Stimulated activated naive B cell treated with anti-CD40 and anti-IgM and Interleukin-4, amounts not matched to agents 10 μg/mL and 1 μg/mL and 100 μg/mL, for 72 hours (primary cell): ENCODE measurements at regions not wholly inside any gene's neighbourhood (a gene's known extent, or its start where the extent isn't known, plus 50 kb on each side); places are given as distances from the start of the nearest gene placed in this dataset.

Source experiments
- ATAC-seq, 2 donors: fragments of 150-1000 bp; cut with Tn5 transposase; replicated peaks; 2 replicates each; pipeline ENCODE4 v1.10.0; 2021; ENCODE audit warnings: moderate library complexity in 1 of 2
- DNase-seq: peaks from one replicate; pipeline ENCODE4 v3.0.0; 2021
- H3K27ac Mint-ChIP-seq: one replicate; pipeline ENCODE4 v1.8.0; 2022; ENCODE audit warnings: mild to moderate bottlenecking, mixed read lengths
- H3K27me3 Mint-ChIP-seq, 2 donors: one replicate each; pipeline ENCODE4 v1.8.0; 2022; ENCODE audit warnings: mixed read lengths in 2 of 2
- H3K36me3 Mint-ChIP-seq, 2 donors: one replicate each; pipeline ENCODE4 v1.8.0; 2022; ENCODE audit warnings: mixed read lengths in 2 of 2, mild to moderate bottlenecking in 1 of 2
- H3K4me1 Mint-ChIP-seq, 2 donors: one replicate each; pipeline ENCODE4 v1.8.0; 2022; ENCODE audit warnings: mixed read lengths in 2 of 2, mild to moderate bottlenecking in 1 of 2
- H3K4me3 Mint-ChIP-seq, 2 donors: one replicate each; pipeline ENCODE4 v1.8.0; 2022; ENCODE audit warnings: mild to moderate bottlenecking in 2 of 2, mixed read lengths in 2 of 2, moderate library complexity in 1 of 2
- H3K9me3 Mint-ChIP-seq, 2 donors: one replicate each; pipeline ENCODE4 v1.8.0; 2022; ENCODE audit warnings: mixed read lengths in 2 of 2, mild to moderate bottlenecking in 1 of 2

DNA sequence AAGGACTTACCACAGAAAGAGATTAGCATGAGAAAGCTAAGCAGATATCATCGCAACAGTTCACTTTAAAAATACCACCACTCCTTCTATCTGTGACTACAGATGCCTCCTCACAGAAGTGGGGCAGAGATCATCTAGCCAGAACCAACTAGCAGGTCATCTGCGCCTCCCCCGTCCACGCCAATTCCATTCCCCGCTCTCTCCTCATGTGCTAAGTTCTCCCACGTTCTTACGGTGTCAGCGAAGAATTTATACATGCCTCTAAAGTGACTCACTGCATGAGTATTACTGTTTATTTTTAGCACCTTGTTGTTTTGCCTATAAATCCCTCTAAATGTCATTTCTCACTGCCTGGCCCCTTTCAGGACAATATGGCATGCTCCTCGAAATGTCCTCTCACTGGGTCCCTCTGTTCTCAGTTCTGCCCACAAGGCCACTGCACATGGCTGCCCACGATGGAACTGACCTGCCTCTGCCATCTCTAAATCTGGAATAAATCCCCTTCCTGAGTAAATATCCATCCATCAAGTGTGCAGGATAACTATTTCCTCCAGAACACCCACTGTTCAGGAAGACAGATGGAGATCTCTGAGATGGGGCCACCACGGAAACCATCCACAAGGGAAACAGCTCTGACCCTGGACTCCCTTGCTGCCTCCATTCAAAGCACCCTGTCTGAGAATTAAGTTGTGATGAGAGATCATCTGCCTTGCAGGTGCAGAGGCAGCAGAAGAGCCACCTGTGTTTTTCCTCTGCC is 137.7 kb downstream of the IRS1 start:
- Mint-ChIP-seq H3K9me3 (no peaks in the 10 kb centered on the region), H3K36me3 (no peaks in the 10 kb centered on the region)
- no peak for DNase-seq

DNA sequence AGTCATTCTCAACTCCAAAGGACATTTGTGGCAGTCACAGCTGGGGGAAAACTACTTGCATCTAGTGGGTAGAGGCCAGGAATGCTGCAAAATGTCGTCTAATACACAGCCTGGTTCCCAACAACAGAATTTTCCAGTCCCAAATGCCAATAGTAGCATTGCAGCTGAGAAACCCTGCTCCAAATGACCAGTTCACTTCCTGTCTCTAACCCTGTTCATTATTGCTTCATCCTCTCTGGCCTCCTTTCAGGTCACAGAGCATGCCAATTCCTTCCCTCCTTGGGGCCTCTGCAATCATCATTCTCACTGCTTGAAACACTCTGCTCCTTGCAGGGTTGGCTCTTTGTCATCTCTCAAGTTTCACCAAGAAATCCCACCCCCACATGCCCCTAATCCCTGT is 139.1 kb downstream of the IRS1 start:
- DNase-seq (no peak), ATAC-seq (no peak)
- no peaks in the 10 kb centered on the region for H3K36me3 Mint-ChIP-seq
- no peak overlapping the region for H3K27ac Mint-ChIP-seq
- no peaks in the 10 kb centered on the region for H3K9me3 Mint-ChIP-seq
- H3K4me3 Mint-ChIP-seq: no peak overlapping the region
- peaks cover 0 to 2% of the 10 kb centered on the region in 2 donors for H3K4me1 Mint-ChIP-seq
- H3K27me3 Mint-ChIP-seq: peaks cover 20 to 40% of the 10 kb centered on the region in 2 donors

More for the DNA sequence above, 137.7 kb downstream of the IRS1 start:
- H3K27ac Mint-ChIP-seq: no peak overlapping the region
- H3K4me1 Mint-ChIP-seq: peaks cover 0 to 2% of the 10 kb centered on the region in 2 donors
- H3K4me3 Mint-ChIP-seq: no peak overlapping the region
- H3K27me3 Mint-ChIP-seq: peaks cover 22 to 41% of the 10 kb centered on the region in 2 donors
- no peak for ATAC-seq

DNA sequence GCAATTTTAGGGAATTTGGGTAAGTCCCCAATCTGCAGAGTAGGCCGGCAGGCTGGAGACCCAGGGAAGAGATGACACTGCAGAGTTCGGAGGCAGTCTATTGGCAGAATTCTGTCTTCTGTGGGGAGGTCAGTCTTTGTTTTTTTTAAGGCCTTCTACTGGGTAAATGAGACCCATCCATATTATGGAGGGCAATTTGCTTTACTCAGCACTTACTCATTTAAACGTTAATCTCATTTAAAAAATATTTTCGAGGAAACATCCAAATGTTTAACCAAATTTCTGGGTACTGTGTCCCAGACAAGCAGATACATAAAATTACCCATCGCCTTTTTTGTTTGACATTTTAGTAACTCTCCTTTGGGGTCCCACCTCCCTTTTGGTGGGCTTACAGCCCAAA is 139.5 kb downstream of the IRS1 start:
- ATAC-seq: no peak
- no peaks in the 10 kb centered on the region for H3K36me3 Mint-ChIP-seq
- peaks cover 0 to 2% of the 10 kb centered on the region in 2 donors for H3K4me1 Mint-ChIP-seq
- no peak overlapping the region for H3K4me3 Mint-ChIP-seq
- H3K27ac Mint-ChIP-seq: no peak overlapping the region
- H3K9me3 Mint-ChIP-seq: no peaks in the 10 kb centered on the region
- H3K27me3 Mint-ChIP-seq: peaks cover 16 to 36% of the 10 kb centered on the region in 2 donors
- no peak for DNase-seq

DNA sequence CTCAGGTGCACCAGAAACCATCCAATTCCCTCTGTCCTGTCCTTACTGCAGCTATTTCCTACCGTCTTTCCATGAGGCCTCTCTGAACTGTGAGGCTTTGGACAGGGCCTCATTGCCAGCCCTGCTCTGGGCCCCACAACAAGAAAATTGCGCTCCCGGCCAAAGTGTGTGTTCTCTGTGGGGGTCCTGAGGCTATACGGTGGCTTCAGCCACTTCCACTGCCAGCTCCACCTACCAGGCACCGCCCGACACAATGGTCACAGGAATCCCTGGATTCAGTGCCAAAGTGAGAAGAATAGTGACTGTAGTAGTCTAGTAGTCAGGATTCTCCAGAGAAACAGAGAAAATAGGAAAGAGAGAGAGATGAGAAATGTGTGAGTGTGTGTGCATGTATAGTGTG is 140.2 kb downstream of the IRS1 start:
- ATAC-seq: no peak
- Mint-ChIP-seq H3K27me3 (peaks cover 10 to 29% of the 10 kb centered on the region in 2 donors), H3K9me3 (no peaks in the 10 kb centered on the region), H3K4me1 (no peaks in the 10 kb centered on the region), H3K36me3 (no peaks in the 10 kb centered on the region), H3K27ac (no peak overlapping the region), H3K4me3 (no peak overlapping the region)
- DNase-seq: no peak

DNA sequence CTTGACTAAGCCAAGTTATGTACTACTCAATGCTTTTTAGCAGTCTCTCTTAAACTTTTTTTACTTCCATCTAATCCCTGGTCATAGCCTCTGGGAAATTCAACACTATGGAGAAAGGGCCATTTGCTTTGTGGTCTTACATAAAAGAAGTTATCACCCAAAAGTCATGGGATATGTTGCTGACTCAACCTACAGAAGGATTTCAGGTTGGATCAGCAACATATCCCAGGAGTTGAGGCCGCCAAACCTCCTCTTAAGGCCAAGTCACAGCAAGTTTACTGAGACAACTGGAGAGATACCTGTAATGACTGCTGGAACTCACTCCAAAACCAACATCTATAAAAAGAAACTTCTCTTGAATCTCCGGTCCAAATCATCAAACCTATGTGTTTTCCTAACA is 141.1 kb downstream of the IRS1 start:
- H3K27ac Mint-ChIP-seq: no peak overlapping the region
- DNase-seq: no peak
- no peak for ATAC-seq
- no peaks in the 10 kb centered on the region for H3K4me1 Mint-ChIP-seq
- no peak overlapping the region for H3K4me3 Mint-ChIP-seq
- no peaks in the 10 kb centered on the region for H3K9me3 Mint-ChIP-seq
- H3K36me3 Mint-ChIP-seq: no peaks in the 10 kb centered on the region
- peaks cover 10 to 30% of the 10 kb centered on the region in 2 donors for H3K27me3 Mint-ChIP-seq

DNA sequence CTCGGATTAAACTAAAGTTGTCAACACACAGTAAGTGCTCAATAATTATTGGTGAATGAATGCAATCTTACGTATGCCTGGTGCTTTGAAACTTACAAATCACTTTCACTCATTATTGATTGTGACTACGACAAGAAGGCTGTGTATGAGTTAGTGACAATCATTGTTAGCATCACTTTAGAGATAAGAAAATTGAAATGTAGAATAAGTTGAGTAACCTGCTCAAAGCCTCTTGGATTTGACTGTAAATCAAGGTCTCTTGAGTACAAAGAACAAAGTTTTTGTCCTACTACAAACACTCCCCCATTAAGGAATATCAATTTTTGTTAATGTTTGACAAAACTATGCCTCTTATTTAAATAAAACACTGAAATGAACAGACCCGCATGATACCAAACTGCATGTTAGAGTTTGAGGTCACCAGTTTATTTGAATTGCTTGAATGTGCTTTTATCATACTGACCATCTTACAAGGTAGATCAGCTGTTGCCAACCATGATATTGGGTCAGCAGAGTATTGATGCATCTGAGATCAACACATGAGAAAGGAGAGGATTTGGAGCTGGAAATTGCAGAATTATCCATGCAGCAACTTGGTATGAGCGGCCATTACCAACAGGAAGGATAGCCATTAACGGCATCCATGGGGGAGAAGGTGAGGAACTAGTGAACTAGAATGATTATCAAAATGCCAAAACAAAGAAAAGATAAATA is 142.1 kb downstream of the IRS1 start:
- no peak overlapping the region for H3K27ac Mint-ChIP-seq
- no peak for ATAC-seq
- peaks cover 2 to 3% of the 10 kb centered on the region in 2 donors for H3K4me1 Mint-ChIP-seq
- no peaks in the 10 kb centered on the region for H3K9me3 Mint-ChIP-seq
- H3K4me3 Mint-ChIP-seq: no peak overlapping the region
- DNase-seq: no peak
- H3K36me3 Mint-ChIP-seq: no peaks in the 10 kb centered on the region
- H3K27me3 Mint-ChIP-seq: peaks cover 10 to 29% of the 10 kb centered on the region in 2 donors

DNA sequence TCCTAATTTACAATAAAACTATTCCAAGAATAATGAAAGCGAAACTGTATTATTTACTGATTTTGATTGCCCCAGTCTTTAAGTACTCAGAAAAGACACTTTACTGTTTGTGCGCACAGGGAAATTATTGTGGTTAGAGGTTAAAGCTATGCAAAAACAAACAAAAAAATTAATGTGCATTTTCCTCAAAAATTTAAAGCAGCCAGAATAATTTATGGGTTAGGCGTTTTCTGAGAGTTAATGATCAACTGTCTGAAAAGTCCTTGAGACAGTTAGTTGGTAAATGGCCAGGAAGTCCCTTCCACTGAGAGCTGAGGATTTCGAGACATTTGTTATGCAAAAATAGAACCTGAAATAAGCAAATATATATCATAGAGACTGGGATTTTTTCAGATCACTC is 143.3 kb downstream of the IRS1 start:
- DNase-seq: no peak
- no peaks in the 10 kb centered on the region for H3K9me3 Mint-ChIP-seq

DNA sequence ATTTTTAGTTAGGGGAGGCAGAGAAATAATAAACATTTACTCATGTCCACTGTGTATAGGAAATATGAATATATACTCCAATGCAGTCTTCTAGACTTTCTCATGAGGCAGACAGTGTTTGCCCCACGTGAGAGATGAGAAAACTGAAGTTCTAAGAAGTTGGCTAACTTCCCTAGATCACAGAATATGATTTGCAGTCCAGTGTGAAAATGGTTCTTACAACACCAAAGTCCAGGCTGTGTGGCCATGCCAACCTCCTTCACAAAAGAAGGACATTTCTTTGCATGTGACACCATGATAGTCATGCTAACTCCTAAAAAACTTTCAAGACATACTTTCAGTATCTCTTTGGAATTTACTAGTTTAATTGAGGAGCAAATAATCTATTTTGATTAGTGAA is 143.7 kb downstream of the IRS1 start:
- no peaks in the 10 kb centered on the region for H3K36me3 Mint-ChIP-seq
- no peaks in the 10 kb centered on the region for H3K9me3 Mint-ChIP-seq
- peaks cover 4 to 23% of the 10 kb centered on the region in 2 donors for H3K27me3 Mint-ChIP-seq
- no peak for ATAC-seq
- H3K27ac Mint-ChIP-seq: no peak overlapping the region
- DNase-seq: no peak
- peaks cover 4 to 7% of the 10 kb centered on the region in 2 donors for H3K4me1 Mint-ChIP-seq
- H3K4me3 Mint-ChIP-seq: no peak overlapping the region

More for the DNA sequence above, 143.3 kb downstream of the IRS1 start:
- H3K36me3 Mint-ChIP-seq: no peaks in the 10 kb centered on the region
- H3K4me1 Mint-ChIP-seq: peaks cover 4 to 7% of the 10 kb centered on the region in 2 donors
- H3K27ac Mint-ChIP-seq: no peak overlapping the region
- ATAC-seq: no peak
- H3K4me3 Mint-ChIP-seq: no peak overlapping the region
- H3K27me3 Mint-ChIP-seq: peaks cover 1 to 21% of the 10 kb centered on the region in 2 donors

DNA sequence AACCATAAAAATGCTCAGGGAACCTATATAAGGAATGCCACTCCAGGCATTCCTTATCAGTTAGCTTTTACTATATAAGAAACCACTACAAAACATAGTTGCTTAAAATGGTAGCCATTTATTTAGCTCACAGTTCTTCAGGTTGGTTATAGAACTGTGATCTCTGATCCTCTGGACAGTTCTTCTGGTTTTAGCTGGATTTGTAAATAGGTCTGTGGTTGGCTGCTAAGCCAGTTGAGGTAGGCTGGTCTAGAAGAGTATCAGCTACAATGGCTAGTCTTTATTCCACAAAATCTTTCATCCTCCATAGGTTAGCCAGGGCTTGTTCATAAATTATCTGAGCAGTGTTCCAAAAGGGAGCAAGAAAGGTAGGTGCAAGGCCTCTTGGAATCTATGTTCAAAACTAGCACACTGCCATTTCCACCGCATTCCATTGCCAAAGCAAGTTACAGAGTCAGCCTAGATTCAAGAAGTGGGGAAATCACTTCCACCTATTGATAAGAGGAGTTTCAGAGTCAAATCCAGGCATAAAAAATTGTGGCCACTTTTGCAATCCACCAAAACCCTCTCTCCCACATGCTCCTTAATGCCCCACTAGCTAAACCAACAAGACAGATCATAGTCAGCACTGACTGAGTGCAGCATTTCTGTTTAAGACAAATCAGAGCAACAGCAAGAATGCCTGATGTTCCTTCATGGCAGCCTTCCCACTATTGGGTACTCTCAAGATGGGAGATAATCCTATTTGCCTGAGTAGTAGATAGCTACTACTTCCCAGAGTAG is 146.4 kb downstream of the IRS1 start:
- Mint-ChIP-seq H3K9me3 (peaks cover 9 to 11% of the 10 kb centered on the region in 2 donors), H3K27me3 (peaks cover 23 to 45% of the 10 kb centered on the region in 2 donors), H3K4me1 (peaks cover 8 to 19% of the 10 kb centered on the region in 2 donors), H3K27ac (no peak overlapping the region), H3K36me3 (peaks cover 0 to 10% of the 10 kb centered on the region in 2 donors), H3K4me3 (no peak overlapping the region)
- DNase-seq: no peak
- ATAC-seq: no peak

DNA sequence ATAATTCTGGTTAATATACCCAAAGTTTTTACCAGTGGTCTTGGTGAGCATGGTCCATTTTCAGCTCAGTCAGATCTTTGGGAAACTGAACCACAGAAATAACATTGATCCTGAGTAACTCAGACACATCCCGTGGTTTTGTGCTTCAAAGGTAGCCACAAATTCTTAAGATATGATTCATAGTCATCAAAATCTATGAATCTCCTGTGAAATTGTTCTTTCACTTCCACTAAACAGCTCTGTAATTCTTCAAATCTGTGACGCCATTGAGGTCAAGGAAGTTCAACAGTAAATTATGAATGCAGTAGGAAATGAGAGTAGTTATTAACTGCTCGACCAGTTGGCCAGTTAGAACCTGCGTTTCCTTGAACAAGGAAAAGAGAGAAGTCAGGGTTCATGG is 147.3 kb downstream of the IRS1 start:
- Mint-ChIP-seq H3K27ac (no peak overlapping the region), H3K4me1 (peaks cover 8 to 19% of the 10 kb centered on the region in 2 donors), H3K4me3 (no peak overlapping the region), H3K27me3 (peaks cover 23 to 45% of the 10 kb centered on the region in 2 donors), H3K9me3 (peaks cover 9 to 11% of the 10 kb centered on the region in 2 donors), H3K36me3 (peaks cover 0 to 10% of the 10 kb centered on the region in 2 donors)
- peak; percentile 67 to 68 for ATAC-seq
- DNase-seq: no peak

DNA sequence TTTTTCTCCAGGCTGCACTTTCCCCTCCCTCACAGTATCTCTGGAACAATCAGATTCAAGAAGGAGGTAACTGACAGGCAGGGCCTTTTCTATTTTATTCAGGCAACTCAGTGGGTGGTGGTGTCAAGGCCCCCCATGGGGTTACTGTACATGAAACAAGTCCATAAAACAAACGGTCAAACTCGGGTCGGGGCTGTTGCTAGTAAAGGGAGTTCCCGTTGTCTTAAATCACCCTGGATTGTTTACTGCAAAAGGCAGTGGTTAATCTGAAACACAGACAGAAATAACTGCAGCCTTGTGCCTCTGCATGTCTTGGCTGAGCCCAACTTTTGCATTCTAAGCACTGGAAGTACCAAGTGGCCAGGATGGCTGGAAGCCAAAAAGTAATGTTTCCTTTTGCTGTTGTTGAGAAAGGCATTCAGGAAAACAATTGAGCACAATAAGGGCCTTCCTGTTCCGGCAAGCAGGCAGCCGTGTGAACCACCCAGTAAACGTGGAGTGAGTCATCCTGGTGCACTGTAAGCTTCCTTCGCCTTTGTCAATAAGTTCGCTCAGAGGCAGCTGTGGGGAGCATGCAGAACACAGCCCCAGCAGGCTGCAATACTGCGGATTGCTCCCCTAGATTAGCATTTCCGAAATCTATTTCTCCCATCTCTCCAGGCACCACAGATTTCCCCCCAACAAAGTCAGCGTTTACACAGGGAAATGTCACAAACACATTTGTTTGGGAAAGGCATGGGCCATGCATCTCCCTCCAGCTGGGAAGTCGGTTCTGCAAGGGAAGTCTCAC is 149.6 kb downstream of the IRS1 start:
- ATAC-seq: peak; percentile 74 to 84
- Mint-ChIP-seq H3K27me3 (peaks cover 23 to 45% of the 10 kb centered on the region in 2 donors), H3K27ac (no peak overlapping the region), H3K9me3 (peaks cover 9 to 11% of the 10 kb centered on the region in 2 donors), H3K36me3 (peaks cover 0 to 10% of the 10 kb centered on the region in 2 donors), H3K4me3 (peak overlapping the region in 1 of 2 donors; percentile 6), H3K4me1 (peaks cover 8 to 19% of the 10 kb centered on the region in 2 donors)
- DNase-seq: peak; percentile 9

DNA sequence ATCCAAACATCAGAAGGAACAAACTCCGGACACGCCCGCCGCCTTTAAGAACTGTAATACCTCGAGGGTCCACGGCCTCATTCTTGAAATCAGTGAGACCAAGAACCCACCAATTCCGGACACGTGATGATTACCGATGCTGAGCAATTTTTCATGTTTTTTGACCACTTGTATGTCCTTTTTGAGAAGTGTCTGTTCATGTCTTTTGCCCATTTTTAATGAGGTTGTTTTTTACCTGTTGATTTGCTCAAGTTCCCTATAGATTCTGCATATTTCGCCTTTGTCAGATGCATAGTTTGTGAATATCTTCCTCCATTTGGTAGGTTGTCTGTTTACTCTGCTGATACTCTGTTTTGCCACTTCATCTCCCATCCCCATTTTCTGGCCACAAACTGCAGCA is 150.4 kb downstream of the IRS1 start:
- peaks cover 0 to 10% of the 10 kb centered on the region in 2 donors for H3K36me3 Mint-ChIP-seq
- H3K4me3 Mint-ChIP-seq: no peak overlapping the region
- peaks cover 23 to 44% of the 10 kb centered on the region in 2 donors for H3K27me3 Mint-ChIP-seq
- H3K9me3 Mint-ChIP-seq: peaks cover 9 to 11% of the 10 kb centered on the region in 2 donors
- DNase-seq (no peak), ATAC-seq (no peak)
- no peak overlapping the region for H3K27ac Mint-ChIP-seq
- H3K4me1 Mint-ChIP-seq: peaks cover 8 to 19% of the 10 kb centered on the region in 2 donors

DNA sequence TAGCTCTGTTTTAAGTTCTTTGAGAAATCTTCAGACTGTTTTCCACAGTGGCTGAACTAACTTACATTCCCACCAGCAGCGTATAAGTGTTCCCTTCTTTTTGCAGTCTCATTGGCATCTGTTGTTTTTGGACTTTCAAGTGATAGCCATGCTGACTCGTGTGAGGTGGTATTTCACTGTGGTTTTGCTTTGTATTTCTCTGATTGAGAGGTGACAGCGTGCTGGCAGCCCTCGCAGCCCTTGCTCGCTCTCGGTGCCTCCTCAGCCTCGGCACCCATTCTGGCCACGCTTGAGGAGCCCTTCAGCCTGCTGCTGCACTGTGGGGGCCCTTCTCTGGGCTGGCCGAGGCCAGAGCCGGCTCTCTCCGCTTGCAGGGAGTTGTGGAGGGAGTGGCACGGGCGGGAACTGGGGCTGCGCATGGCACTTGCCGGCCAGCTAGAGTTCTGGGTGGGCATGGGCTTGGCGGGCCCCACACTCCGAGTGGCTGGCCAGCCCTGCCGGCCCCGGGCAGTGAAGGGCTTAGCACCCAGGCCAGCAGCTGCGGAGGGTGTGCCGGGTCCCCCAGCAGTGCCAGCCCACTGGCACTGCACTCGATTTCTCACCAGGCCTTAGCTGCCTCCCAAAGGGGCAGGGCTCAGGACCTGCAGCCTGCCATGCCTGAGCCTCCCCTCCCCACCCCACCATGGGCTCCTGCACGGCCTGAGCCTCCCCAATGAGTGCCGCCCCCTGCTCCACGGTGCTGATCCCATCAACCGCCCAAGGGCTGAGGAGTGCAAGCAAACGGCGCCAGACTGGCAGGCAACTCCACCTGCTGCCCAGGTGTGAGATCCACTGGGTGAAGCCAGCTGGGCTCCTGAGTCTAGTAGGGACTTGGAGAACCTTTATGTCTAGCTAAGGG is 151.8 kb downstream of the IRS1 start:
- Mint-ChIP-seq H3K4me1 (peaks cover 10 to 19% of the 10 kb centered on the region in 2 donors), H3K9me3 (peaks cover 9 to 11% of the 10 kb centered on the region in 2 donors), H3K4me3 (no peak overlapping the region), H3K27ac (no peak overlapping the region), H3K27me3 (peaks cover 23 to 36% of the 10 kb centered on the region in 2 donors), H3K36me3 (peaks cover 0 to 10% of the 10 kb centered on the region in 2 donors)
- ATAC-seq (no peak), DNase-seq (no peak)
